SKM-1 (cell line): ENCODE measurements at regions not wholly inside any gene's neighbourhood (a gene's known extent, or its start where the extent isn't known, plus 50 kb on each side); places are given as distances from the start of the nearest gene placed in this dataset.

ENCODE experiments used
- DNase-seq: peaks from one replicate; lab custom pipeline; 2025; ENCODE audit not compliant: unreplicated experiment; lab: John Stamatoyannopoulos, UW

GRCh38 chr10:46227571-46227935 is 59.2 kb upstream of the ANTXRL start:
- no peak for DNase-seq

GRCh38 chr10:46227936-46228562 is 58.7 kb upstream of the ANTXRL start:
- DNase-seq: no peak

- peak; percentile 21 for DNase-seq
Measured at GRCh38 chr10:46228563-46229071, 58.2 kb upstream of the ANTXRL start.

GRCh38 chr10:46229144-46229563 is 57.6 kb upstream of the ANTXRL start:
- DNase-seq: no peak

GRCh38 chr10:46230615-46231014 is 56.2 kb upstream of the ANTXRL start:
- DNase-seq: no peak

GRCh38 chr10:46231087-46231486 is 55.7 kb upstream of the ANTXRL start:
- DNase-seq: no peak

DNA sequence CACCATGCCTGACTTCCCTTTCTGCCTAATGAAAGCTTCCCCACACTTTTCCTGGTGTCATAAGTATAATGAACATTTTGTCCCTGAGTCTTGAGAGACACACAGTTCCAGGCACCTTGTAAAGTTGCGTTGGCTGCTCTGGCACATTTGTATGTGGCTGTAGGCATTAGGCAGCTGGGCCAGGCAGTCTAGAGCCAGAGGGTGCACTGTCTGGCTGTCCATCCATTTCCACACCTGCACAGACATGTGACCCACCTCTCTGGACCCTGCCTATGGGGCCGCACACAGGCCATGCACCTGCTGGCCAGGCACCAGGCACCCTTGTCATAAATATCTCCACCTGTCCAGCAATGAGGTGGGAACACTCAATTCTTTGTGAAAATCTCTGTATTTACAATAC is 54.7 kb upstream of the ANTXRL start:
- DNase-seq: no peak

DNA sequence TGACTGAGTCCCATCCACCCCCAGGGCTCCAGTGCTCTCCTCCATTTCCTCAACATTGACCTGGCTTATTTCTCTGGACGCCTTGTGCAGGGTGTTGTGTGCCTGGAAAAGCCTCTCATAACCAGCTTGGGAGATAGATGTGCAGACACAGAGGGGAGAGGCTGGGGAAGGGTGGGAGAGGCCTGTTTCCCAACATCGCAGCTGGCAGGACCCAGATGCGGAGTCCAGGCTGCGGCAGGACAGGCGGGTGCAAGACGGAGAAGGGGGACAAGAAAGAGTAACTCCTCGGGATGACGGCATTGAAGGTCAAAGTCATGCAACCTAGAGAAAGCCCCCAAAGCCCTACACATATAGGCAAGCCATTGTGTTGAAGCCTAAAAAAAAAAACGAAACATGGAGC is 54.1 kb upstream of the ANTXRL start:
- no peak for DNase-seq

GRCh38 chr10:46233181-46233580 is 53.6 kb upstream of the ANTXRL start:
- no peak for DNase-seq

DNA sequence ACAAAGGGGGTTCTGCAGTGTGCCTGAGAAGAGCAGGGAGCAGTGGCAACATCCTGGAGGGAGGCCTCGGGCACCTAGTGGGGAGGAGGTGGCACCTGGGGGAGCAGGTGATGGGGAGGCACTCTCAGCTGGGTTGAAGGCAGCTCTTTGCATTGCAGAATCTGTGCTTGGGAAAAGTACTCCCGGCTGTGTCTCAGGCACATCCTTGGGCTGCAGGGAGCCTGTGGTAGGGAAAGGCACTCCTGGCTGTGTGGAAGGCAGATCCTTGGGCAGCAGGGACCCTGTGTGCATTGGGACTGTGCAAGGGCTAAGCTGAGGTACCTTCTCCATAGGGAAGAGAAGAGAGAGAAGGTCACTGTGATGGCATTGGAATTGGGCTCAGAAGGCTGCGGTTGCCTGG is 52.8 kb upstream of the ANTXRL start:
- no peak for DNase-seq

DNA sequence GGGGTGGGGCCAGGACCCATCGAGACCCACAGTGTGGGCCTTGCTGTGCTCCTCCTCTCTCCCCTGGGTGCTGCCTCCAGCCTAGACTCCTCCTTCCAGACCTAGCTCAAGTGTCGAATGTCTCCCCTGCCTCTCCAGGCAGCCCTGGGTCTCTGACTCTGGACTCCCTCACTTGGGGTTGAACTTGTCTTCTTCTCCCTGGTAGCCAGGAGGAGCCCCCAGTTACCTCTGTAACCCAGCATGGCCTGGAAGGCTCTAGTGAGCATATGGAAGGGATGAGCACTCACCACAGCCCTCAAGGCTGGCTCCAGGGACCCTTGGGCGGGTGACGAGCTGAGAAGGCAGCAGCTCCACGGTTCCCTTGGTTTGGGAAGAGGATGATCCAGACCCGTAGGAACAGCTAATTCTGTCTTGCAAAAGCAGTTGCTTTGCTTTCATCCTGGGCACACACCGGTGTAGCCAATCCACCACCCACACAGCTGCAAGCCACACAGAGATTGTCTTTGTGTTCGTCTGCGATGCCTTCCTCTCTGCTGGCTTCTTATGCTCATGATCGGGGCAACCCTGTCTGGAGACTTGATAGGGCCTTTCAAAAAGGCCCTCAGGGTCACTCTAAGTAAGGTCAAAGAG is 52.3 kb upstream of the ANTXRL start:
- no peak for DNase-seq

DNA sequence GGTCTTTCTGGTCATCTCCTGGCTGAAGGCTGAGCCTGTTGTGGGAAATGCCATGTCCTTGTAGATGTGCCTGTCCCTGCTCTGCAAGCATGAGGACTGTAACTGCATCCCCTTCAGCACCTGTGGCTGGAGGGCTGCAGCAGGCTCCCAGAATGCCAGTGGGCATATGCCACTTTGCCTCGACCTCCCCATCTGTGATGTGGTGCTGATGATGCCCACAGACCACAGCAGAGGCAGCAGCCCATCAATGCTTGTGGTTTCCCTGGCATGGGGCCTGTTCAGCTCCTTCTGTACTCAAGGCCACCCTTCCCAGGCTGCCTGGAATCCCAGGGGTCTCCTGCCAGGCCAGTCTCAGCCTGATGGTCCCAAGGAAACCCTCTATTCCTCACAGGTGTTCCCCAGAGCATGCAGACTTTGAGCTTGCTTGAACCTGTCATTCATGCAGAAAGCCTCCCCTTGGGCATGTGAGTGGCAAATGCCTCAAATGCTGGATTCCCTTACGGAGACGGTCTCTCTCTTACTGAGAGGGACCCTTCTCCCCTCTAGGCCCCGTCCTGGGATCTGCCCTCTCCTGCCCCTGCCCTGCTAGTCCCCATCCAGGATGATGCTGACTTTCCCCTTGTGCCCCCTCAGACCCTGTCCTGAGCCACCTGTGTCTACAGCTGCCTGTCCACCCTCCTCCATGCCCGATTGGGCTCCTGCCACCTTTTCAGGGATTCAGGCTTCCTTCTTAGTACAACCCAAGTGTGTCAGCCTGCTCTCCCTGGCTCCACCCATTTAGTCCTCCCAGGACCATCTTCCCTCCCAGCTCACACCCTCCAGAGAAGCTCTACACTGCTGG is 50.9 kb upstream of the ANTXRL start:
- DNase-seq: no peak

- no peak for DNase-seq
Measured at GRCh38 chr10:46236546-46236887, 50.3 kb upstream of the ANTXRL start.

DNA sequence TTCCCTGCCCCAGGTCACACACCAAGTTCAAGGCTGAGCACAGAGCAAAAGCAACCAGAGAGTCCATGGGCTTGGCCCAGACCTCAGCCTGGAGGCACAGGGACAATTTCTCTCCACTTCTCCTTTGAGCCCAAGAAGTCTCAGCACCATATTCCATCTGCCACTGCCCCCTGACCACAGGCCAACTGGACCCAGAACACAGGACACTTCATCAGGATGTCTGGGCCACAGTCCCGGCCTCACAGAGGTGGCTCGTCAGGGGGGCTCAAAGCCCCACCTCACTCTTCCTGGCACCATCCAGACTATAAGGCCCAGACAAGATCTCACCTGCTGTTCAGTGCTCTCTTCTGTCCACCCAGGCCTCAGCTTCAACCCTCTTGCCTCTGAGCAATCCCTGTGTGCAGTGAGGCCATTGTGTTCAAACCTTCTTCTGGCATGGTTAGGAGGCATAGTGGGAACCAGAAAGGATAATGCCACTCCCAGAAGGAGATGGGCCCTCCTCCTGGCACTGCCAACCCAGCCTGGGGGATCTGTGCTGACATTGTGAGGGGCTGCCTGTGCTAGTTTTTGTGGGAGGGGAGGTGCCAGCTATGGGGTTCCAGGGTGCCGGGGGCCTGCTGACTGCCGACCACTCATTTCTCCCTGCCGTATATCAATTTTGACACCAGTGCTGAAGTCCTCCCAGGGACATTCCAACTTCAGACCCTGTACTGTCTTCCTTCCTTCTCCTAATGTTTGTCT is 49.7 kb upstream of the ANTXRL start:
- DNase-seq: no peak
